ENCODE measurements at regions not wholly inside any gene's neighbourhood (a gene's known extent, or its start where the extent isn't known, plus 50 kb on each side); places are given as distances from the start of the nearest gene placed in this dataset.
"Not testable (repeated sequence)": the region's sequence is repeated elsewhere in the genome, so short reads cannot be mapped to it uniquely, and the experiment has no call there.

DNA sequence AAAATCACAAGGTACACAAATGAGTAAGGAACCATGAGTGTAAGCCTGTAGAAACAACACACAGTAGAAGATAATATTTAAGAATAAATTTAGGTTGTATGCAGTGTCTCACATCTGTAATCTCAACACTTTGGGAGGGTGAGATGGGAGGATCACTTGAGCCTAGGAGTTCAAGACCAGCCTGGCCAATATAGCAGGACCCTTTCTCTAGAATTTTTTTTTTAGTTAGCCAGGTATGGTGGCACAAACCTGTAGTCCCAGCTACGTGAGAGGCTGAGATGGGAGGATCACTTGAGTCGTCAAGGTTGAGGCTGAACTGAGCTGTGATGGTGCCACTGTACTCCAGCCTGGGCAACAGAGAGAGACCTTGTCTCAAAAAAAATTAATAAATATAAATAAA is 401.2 kb upstream of the RORB start:
- Histone ChIP-seq H3K27ac (ENCODE audit: low read depth, low read length) (no peak overlapping the region), H3K9me3 (ENCODE audit: insufficient read depth, low read length) (no peaks in the 10 kb centered on the region), H3K9ac (ENCODE audit: low read length) (no peak overlapping the region), H3K79me2 (ENCODE audit: insufficient read depth, low read length) (no peaks in the 10 kb centered on the region), H4K20me1 (ENCODE audit: low read depth, low read length) (no peaks in the 10 kb centered on the region), H3F3A (ENCODE audit: insufficient read depth) (no peaks in the 10 kb centered on the region), H3K4me3 (ENCODE audit: insufficient read depth, low read length, poor library complexity, severe bottlenecking) (no peak overlapping the region), H3K9me2 (replicated peaks; ENCODE audit: insufficient read depth, low read length) (no peaks in the 10 kb centered on the region), H3K27me3 (ENCODE audit: low read length) (no peaks in the 10 kb centered on the region), H2AFZ (ENCODE audit: low read depth, low read length, severe bottlenecking) (no peak overlapping the region), H3K36me3 (ENCODE audit: low read length) (no peaks in the 10 kb centered on the region), H3K4me2 (ENCODE audit: low read depth, low read length, poor library complexity, severe bottlenecking) (no peak overlapping the region)
- TF ChIP-seq, protein P1, sequence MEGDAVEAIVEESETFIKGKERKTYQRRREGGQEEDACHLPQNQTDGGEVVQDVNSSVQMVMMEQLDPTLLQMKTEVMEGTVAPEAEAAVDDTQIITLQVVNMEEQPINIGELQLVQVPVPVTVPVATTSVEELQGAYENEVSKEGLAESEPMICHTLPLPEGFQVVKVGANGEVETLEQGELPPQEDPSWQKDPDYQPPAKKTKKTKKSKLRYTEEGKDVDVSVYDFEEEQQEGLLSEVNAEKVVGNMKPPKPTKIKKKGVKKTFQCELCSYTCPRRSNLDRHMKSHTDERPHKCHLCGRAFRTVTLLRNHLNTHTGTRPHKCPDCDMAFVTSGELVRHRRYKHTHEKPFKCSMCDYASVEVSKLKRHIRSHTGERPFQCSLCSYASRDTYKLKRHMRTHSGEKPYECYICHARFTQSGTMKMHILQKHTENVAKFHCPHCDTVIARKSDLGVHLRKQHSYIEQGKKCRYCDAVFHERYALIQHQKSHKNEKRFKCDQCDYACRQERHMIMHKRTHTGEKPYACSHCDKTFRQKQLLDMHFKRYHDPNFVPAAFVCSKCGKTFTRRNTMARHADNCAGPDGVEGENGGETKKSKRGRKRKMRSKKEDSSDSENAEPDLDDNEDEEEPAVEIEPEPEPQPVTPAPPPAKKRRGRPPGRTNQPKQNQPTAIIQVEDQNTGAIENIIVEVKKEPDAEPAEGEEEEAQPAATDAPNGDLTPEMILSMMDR (IDR thresholded peaks at IDR 0.05; ENCODE audit: insufficient read depth, low read length, poor library complexity, severe bottlenecking), result no peak
- no peak for TF ChIP-seq EZH2phosphoT487 (conservative IDR thresholded peaks at IDR 0.05; ENCODE audit: low read length)

DNA sequence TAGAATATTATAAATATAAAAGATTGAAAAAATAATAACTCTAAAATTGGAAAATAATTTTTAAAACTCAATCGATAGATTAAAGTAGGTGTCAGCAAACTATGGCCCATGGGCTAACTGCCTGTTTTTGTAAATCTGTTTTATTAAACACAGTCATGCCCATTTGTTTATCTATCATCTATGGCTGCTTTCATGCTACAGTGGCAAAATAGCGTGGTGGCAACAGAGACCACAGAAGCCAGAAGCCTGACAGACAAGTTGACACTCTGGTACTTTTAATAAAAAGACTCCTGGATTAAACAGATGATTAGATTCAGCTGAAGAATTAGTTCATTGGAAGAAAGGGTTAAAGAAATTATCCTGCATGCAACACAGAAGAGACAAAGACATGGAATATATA is 400.7 kb upstream of the RORB start:
- Histone ChIP-seq H3K27me3 (ENCODE audit: low read length) (no peaks in the 10 kb centered on the region), H3K9me3 (ENCODE audit: insufficient read depth, low read length) (no peaks in the 10 kb centered on the region), H3K79me2 (ENCODE audit: insufficient read depth, low read length) (no peaks in the 10 kb centered on the region), H3K9ac (ENCODE audit: low read length) (no peak overlapping the region), H3K4me3 (ENCODE audit: insufficient read depth, low read length, poor library complexity, severe bottlenecking) (no peak overlapping the region), H3K4me2 (ENCODE audit: low read depth, low read length, poor library complexity, severe bottlenecking) (no peak overlapping the region), H3K36me3 (ENCODE audit: low read length) (no peaks in the 10 kb centered on the region), H4K20me1 (ENCODE audit: low read depth, low read length) (no peaks in the 10 kb centered on the region), H3K27ac (ENCODE audit: low read depth, low read length) (no peak overlapping the region), H3F3A (ENCODE audit: insufficient read depth) (no peaks in the 10 kb centered on the region), H2AFZ (ENCODE audit: low read depth, low read length, severe bottlenecking) (no peak overlapping the region), H3K9me2 (replicated peaks; ENCODE audit: insufficient read depth, low read length) (no peaks in the 10 kb centered on the region)
- TF ChIP-seq EZH2phosphoT487 (conservative IDR thresholded peaks at IDR 0.05; ENCODE audit: low read length), result no peak
- TF ChIP-seq, protein P1 (IDR thresholded peaks at IDR 0.05; ENCODE audit: insufficient read depth, low read length, poor library complexity, severe bottlenecking), result no peak

DNA sequence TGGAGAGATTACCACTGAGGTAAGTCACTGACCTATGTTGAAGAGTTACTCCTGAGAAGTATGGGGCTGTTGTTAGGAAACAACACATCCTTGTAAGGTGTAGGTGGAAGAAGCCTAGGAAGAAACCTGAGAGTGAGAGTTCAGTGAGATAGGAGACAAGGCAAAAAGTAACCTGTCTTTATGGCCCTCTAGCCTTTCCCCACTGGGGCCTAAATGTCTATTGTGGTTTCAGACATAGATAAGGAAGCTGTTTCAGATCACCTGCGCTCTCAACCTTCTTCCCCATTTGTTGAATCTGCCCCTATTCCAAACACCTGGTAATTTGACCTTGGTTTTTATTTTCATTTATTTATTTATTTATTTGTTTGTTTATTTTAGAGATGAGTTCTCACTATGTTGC is 397.1 kb upstream of the RORB start:
- H2AFZ ChIP-seq (ENCODE audit: low read depth, low read length, severe bottlenecking), result no peak overlapping the region
- no peak overlapping the region for H3K4me3 ChIP-seq (ENCODE audit: insufficient read depth, low read length, poor library complexity, severe bottlenecking)
- H3K27me3 ChIP-seq (ENCODE audit: low read length), result no peaks in the 10 kb centered on the region
- no peaks in the 10 kb centered on the region for H3K36me3 ChIP-seq (ENCODE audit: low read length)
- H3K79me2 ChIP-seq (ENCODE audit: insufficient read depth, low read length), result no peaks in the 10 kb centered on the region
- no peaks in the 10 kb centered on the region for H4K20me1 ChIP-seq (ENCODE audit: low read depth, low read length)
- TF ChIP-seq, protein P1 (IDR thresholded peaks at IDR 0.05; ENCODE audit: insufficient read depth, low read length, poor library complexity, severe bottlenecking), result no peak
- TF ChIP-seq EZH2phosphoT487 (conservative IDR thresholded peaks at IDR 0.05; ENCODE audit: low read length), result no peak
- no peaks in the 10 kb centered on the region for H3K9me2 ChIP-seq (replicated peaks; ENCODE audit: insufficient read depth, low read length)
- H3K9me3 ChIP-seq (ENCODE audit: insufficient read depth, low read length), result no peaks in the 10 kb centered on the region
- H3F3A ChIP-seq (ENCODE audit: insufficient read depth), result no peaks in the 10 kb centered on the region
- H3K9ac ChIP-seq (ENCODE audit: low read length), result no peak overlapping the region
- no peak overlapping the region for H3K4me2 ChIP-seq (ENCODE audit: low read depth, low read length, poor library complexity, severe bottlenecking)
- no peak overlapping the region for H3K27ac ChIP-seq (ENCODE audit: low read depth, low read length)

DNA sequence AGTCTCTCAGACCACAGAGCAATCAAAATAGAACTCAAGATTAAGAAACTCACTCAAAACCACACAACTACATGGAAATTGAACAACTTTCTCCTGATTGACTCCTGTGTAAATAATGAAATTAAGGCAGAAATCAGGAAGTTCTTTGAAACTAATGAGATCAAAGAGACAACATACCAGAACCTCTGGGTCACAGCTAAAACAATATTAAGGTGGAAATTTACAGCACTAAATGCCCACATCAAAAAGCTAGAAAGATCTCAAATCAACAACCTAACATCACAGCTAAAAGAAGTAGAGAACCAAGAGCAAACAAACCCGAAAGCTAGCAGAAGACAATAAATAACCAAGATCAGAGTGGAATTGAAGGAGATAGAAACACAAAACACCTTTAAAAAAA is 395.0 kb upstream of the RORB start:
- H3K27me3 ChIP-seq (ENCODE audit: low read length); H3K9ac ChIP-seq (ENCODE audit: low read length); H2AFZ ChIP-seq (ENCODE audit: low read depth, low read length, severe bottlenecking); H3K9me3 ChIP-seq (ENCODE audit: insufficient read depth, low read length); H3F3A ChIP-seq (ENCODE audit: insufficient read depth); H3K4me2 ChIP-seq (ENCODE audit: low read depth, low read length, poor library complexity, severe bottlenecking); H3K79me2 ChIP-seq (ENCODE audit: insufficient read depth, low read length); H3K4me3 ChIP-seq (ENCODE audit: insufficient read depth, low read length, poor library complexity, severe bottlenecking); H3K27ac ChIP-seq (ENCODE audit: low read depth, low read length); H3K9me2 ChIP-seq (replicated peaks; ENCODE audit: insufficient read depth, low read length); H3K36me3 ChIP-seq (ENCODE audit: low read length); H4K20me1 ChIP-seq (ENCODE audit: low read depth, low read length): not testable (repeated sequence)

Data from SU-DHL-6 (cell line).